ENCODE measurements at regions not wholly inside any gene's neighbourhood (a gene's known extent, or its start where the extent isn't known, plus 50 kb on each side); places are given as distances from the start of the nearest gene placed in this dataset.

DNA sequence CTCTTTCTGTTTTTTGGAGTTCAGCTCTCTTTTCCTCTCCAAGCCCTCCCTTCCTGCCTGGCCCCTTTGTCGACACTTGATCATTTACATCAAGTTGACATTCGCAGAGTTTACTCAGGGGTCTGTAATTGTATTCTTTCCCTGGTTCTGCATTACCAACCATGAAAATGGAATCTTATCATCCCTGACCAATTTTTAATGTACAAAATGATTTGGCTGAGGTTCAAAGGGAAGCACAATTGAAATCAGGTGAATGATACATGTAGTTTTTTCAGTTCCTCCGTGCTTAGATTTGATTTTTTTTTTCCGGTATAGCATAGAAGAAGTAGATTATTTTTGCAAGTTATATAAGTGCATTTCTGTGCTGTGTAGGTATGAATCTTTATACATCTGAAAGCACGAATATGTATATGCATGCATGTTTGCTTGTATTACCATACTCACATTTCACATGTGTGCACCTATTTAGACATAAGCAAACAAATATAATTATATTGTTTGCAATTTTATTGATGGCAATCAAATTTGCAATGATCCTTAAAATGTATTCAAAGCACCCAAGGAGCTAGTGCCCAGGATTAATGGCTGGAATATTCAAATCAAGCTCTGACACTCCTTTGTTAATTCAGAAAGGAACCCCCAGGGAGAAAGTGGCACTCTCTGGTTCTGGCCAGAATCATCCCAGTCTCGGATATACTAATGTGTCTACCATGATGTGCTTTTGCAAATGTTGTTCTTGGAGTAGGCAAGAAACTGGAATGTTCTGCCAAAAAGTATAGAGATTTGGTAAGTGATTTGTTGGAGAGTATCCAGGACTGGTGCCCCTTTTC is 189.3 kb downstream of the VRK1 start:
- DNase-seq, result no peak

DNA sequence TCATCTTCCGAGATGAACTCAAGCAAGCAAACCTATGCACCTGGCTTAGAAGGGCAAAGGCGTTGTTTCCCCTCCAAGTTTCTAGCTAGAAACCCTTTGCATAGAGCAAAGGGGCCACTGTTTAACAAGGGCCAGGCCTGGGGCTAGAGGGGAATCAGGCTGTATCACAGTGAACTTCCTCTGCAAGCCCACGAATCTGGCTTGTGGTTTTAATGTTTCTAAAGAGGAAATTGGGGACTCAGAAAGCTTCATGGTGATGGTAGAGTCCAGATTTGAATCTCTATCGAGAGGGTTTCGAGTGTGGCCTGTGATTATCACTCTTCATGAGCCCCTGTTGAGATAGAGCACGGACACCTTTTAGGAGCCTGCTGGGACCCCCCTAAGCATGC is 189.9 kb downstream of the VRK1 start:
- DNase-seq, result peak; percentile 12

DNA sequence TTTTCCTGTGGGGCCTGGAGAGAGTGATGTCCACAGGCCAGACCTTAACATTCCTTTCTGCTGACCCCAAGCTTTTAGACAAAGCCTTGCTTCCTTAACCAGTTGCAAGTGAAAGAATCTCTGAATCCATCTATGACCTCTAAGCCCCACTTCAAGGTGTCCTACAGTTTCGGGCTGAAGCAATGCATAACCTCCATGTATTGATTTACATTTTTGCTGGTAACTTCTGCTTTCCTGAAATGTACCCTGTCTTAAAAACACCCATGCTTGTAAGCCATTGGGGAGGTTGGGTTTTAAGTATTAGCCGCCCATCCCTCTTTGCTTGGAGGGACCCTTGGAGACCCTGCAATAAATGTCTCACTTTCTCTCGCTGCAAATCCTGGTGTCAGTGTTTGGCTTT is 190.6 kb downstream of the VRK1 start:
- DNase-seq, result no peak

DNA sequence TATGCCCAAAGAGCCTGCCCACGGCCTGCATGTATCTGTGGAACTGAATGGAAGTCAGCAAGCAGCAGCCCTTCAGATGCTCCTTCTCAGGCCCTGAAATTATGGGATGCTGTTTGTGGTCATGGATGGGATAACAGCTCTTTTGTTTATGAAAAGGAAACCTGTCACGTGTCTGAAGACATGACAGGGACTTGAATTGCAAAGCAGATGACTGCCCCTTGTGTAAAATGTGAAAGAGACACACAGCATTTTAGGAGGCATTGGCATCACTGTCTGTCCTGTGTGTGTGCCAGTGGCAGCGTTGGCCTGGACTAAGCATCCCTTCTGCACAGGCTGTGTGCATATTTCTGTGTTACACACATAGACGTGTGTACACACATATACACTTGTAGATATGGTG is 192.1 kb downstream of the VRK1 start:
- DNase-seq, result no peak

DNA sequence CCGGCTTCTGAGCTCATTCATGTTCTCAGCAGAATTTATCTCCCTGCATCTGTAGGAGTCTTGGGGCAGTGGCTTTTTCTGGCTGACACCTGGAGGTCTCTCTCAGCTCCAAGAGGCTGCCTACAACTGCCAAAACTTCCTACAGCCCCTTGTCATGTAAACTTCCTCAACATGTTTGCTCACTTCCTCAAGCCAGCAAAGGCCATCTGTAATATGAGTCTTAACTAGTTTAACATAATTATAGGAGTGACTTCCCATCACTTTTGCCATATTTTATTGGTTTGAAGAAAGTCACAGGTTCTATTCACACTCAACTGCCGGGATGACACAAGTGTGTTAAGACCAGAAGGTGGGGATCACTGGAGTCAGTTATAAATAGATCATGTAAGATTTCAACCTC is 194.0 kb downstream of the VRK1 start:
- no peak for DNase-seq

DNA sequence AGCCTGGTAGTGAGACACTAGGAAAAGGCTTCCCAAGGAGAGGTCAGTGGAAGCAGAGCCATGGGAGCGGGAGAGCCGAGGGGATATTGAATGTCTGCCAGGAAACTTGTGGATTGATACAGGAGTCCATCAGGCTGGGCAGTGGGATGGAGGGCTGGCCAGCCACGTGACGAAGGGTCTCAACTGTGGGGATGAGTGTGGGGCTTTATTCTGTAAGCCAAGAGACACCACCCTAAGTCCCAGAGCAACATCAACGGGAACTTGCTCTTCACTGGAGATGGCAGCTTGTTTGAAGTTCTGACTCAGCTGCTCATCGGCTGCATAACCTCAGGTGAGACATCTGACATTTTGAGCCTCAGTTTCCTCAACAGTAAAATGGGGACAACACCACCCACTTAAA is 197.8 kb downstream of the VRK1 start:
- DNase-seq, result no peak

DNA sequence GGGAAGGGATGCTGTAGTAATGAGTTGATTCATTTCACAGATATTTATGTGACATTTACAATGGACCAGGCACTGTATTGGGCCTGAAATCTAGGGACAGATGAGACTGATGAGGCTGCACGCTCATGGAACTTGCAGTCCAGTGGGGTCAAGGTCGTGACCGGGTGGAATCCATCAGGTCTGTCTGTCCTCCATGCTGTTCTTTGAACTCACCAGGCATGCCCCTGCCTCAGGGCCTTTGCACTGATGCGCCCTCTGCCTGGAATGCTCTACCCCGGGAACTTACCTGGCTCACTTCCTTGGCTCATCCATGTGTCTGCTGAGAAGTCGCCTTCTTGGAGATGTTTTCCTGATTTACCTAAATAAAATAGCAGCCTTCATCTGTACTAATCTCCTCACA is 200.1 kb downstream of the VRK1 start:
- DNase-seq, result no peak

DNA sequence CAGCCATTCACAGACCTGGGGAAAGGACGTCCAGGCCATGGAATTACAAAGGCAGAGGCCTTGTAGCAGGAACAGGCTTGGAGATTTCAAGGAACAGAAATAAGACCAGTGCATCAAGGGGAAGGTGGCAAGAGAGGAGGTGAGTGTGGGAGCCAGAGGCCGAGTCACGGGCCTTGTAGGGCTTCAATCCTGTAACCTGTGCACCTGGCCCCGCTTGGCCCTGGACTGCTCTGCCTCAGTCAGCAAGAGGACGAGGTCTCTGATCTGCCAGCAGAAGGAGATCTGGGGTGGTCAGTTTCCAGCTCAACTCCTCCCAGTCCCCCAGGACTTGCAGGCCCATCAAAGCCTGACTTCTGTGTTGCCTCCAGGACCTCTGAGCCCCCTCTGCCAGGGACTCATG is 200.8 kb downstream of the VRK1 start:
- no peak for DNase-seq

DNA sequence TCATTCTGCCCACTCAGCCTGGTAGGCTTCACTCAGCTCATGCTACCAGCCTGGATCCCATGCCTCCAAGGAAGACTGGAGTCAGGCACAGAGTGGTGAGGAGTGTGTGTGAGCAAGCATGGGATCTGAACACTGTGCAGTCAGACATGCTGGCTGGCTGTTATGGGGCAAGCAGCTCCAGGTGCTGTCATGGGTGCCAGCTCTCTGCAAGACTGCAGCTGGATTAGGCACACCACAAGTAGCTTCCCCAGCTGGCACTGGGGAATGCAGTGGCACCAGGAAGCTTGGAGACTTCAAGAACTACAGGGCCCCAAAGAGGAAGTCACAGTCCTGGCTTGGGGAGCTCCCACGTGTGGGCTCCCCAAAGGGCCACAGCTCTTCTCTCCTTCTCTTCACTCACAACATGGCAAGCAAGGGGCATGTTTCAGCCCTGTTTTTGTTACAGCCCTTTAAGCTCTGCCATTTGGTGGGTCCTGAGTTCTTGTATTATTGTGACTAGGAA is 202.5 kb downstream of the VRK1 start:
- no peak for DNase-seq

DNA sequence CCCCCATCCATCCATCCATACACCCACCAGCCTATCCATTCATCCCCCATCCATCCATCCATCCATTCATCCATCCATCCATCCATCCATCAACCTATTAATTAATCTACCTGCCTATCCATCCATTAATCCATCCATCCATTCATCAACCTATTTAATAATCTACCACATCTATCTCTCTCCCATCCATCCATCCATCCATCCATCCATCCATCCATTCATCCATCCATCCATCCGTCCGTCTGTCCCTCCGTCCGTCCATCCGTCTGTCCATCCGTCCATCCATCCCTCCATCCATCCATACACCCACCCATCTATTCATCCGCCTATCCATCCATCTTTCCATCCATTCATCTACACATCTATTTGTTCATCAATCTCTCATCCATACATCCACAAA is 205.3 kb downstream of the VRK1 start:
- DNase-seq, result no peak

DNA sequence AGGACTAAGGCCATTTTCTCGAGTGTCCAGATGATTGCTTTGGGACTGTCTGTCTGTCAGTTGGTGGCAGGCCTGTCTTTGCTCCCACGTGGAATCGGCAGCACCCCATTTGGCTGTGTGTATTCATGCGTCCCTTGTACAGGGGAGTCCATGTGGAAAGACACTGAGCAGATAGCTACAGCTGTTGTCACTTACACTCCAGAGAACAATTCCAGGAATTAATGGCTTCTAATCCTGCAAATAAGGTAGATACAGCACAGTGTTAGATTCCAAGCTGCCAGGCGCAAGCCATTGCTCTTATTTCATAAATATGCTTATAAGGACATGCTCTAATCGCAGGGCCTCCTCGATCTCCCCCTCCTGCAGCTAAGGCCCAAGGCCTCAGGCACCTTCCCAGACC is 208.8 kb downstream of the VRK1 start:
- no peak for DNase-seq

DNA sequence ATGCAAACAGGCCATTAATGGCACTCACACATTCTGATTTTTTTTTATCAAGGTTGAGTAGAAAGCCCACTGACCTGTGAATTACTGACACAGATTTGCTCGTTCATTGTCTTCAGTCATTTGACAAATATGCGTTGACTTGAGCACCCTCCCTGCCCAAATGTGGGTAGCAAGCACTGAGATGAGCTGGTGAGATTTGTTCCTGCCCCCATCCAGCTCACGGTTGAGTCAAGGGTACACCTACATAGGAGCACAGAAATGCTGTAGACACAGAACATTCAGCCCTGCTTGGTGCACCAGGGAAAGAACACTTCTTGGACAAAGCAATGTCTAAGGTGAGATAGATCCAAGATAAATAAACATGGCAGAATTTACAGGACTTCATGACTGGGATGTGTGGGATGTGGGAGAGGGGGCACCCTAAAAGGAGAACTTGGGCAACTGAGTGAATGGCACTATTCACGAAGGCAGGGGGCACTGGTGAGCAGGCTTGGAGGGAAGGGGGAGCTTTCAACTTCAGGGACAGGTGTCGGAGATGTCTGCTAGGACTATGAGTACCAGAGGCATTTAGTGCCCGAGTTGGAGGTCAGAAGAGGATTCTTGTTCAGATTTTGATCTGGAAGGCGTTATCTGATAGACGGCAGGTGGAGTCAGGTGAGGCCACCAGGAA is 213.4 kb downstream of the VRK1 start:
- no peak for DNase-seq

DNA sequence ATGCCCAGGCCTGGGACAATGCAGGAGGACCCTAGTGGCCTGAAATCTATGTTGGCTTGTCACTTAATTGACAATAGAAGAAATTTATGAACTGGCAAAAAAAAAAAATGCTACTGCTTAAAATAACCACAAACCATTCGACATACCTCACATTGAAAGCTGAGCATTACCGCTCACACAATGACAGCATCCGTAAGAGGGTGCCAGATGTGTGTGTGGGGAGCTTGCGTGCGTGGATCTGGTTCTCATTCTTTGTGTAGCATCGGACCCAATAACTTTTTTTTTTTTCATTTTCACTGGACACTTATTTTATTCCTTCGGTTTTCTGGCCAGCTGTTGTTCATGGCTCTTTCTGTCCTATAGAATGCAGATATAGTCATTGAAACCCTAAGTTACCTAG is 216.7 kb downstream of the VRK1 start:
- no peak for DNase-seq

DNA sequence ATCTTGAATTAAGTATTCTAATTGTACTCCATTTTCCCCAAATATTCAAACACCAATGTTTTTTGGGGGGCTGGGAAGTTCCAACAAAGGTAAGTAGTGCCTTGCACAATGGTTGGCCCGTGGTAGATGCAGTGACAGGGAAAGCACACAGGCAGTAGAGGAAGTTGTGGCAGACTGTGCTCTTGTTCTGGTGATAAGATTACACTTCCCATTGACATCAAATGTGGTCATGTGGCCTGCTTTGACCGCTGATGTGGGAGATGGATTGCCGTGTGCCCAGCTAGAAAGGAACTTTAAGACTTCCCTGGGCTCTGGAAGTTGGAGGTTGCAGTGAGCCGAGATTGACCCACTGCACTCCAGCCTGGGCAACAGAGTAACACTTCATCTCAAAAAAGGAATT is 223.8 kb downstream of the VRK1 start:
- DNase-seq, result peak; percentile 84

DNA sequence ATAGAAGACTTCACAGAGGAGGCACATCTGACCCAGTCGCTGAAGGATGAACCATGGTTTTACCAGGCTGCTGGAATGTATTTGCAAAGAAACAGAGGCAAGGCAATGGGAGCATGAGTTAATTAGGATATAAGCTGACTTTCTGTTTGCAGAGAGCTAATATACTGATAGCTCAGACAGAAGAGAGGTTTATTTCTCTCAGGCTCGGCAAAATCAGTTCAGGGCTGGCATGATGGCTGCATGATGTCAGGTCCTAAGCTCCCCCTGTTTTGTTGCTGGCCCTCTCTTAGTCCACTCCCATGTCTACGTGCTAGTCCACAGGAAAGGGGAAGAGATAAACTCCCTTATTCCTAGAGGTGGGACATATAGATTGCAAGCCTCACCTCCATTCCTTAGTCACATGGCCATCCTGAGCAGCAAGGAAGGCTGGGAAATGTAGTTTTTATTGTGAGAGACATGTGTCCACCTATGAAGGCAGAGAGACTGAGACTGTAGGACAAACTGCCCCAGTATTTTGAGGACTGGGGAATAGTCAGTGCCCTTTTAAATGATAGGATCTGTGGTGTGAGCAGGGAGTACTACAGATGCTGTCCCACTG is 224.5 kb downstream of the VRK1 start:
- peak; percentile 21 for DNase-seq

DNA sequence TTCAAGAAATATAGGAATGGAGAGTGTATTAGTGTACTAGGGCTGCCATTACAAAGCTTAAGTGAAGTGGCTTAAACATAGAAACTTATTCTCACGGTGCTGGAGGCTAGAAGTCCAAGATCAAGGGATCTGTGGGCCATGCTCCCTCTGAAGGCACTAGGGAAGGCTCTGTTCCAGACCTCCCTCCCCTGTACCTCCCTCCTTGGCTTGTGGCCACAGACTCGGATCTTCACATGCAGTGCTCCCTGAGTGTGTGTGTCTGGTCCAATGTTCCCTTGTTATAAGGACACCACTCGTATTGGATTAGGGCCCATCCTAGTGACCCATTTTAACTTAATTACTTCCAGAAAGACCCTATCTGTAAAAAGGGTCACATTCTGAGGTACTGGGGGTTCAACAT is 225.6 kb downstream of the VRK1 start:
- DNase-seq, result no peak

DNA sequence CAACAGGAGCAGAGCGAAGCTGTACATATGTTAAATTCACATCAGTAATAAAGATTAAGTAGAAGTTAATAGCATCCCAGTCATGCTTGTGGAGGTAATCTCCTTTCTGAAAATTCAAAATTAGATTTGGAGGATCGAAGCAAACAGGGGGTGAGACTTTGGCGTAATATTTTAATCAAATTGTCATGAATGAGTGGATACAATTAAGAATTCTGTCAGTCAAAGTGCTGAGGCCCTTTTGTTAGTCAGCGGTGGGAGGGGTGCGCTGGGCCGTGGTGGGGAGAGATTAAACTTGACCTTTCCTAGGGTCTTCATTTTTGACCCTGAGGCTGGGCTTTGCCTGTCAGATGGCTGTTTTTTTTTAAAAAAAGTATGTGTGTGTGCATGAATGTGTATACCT is 226.7 kb downstream of the VRK1 start:
- no peak for DNase-seq

DNA sequence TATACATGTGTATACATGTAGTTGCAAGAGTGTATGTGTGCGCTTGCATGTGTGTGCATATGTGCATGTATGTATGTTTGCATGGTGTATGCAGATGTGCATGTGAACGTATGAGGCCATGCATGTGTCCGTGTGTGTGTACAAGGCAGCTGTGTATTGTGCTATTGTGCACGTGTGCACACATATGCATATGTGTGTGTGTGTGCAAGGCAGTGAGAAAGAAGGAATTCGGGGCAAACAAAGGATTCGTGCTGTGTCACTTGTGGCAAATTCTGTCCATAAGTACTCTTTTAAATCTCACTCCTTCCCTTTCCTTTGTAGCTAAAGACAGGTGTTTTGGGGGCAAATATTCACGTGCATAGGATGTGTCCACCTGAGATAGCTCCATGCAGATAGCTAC is 227.1 kb downstream of the VRK1 start:
- DNase-seq, result no peak

DNA sequence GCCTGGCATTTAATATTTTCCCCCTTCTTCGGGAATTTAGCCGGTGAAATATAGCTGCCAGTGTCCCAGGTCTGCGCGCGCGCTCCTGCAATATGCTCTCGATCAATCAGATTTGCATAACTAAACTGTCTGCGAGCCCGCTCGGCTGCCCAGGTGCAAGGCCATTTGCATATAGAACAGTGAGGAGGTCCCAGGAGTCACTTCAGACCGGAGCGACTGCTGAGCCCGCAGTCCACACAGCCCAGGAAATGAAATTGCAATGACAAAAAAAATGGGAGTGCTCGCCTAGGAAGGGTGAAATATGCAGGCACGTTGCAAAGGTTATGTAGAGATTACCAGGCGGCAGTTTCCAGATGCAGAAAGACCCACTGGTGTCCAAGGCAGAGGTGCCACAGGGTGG is 228.5 kb downstream of the VRK1 start:
- DNase-seq, result no peak

DNA sequence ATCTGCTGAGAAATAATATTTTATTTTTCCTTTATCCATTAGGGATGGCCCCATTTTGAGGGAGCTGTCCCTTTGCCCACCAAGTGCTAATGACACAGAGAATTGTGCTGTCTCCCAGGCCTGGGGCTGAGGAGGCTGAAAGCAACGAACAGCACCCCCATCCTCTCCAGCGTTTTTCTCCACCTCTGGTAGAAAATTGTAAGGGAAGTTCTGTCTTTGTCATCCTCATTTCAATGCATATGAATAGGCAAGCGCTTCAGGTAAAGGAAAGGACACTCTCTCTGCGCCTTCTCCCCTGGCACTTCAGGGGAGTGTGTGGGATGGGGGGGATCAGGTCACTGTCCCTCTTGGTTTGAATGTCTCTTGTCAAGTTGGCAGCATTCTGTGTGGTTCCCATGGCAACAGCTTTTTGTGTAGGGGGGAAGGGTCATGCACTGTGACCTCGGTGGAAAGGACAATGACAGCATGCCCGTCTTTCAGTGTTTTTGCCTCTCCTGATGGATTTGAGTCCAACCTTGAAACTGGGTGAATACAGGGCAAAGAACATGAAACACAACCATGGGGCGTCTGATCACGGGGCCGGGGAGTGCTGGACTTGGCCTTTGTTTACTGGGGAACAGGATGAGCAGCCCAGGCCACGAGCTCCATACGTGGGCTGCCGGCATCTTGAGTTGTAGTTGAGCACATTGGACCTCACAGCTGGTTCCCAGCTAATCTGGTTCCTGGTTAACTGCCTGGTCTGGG is 230.2 kb downstream of the VRK1 start:
- no peak for DNase-seq

DNA sequence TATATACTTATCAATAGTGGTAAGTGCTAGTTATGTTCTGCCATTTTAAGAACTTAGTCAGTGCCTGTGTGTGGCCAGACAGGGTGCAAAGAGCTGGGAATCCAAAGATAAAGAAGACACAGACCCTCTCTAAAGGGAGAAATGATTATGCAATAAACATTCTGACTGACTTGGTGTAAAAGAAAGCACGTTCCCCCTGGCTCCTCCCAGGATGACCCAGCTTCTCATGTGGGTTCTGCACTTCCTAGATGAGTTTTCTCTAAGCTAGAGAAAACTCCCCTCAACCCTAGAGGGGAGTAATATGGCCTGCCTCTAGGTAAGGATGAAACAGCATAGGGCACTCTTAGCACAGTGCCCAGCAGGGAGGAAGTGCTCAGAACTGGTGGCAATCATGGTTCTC is 231.2 kb downstream of the VRK1 start:
- DNase-seq, result peak; percentile 75

DNA sequence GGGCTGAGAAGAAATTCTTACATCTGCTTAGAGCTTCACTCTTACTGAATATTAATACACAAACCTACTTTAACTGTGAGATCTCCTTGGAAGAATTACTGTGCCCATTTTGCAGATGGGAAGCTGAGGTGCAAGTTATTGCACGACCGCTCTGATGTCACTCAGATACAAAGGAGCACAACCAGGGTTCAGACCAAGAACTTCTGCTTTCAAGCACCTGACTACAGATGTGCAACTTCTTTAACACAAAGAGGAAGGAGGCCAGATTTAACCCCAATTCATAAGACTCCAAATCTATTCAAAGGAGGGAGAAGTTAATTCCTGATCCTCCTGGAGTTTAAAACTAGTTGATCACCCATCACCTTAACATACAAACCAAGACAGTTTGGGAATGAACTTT is 232.6 kb downstream of the VRK1 start:
- DNase-seq, result no peak

DNA sequence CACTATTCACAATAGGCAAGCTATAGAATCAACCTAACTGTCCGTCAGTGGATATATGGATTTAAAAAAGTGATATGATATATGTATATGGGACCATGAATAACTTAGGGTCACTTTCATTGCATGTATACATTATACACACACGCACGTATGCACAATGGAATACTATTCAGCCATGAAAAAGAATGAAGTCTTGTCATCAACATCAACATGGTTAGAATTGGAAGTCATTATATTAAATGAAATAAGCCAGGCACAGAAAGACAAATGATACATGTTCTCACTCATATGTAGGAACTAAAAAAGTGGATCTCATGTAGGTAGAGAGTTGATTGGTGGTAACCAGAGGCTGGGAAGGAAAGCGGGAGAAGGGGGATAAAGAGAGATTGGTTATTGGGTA is 234.3 kb downstream of the VRK1 start:
- no peak for DNase-seq

Measured in OCI-M1 (cell line).